Hindlimb muscle (tissue), 1 donor: ENCODE measurements at regions not wholly inside any gene's neighbourhood (a gene's known extent, or its start where the extent isn't known, plus 50 kb on each side); places are given as distances from the start of the nearest gene placed in this dataset.
"Not testable (repeated sequence)": the region's sequence is repeated elsewhere in the genome, so short reads cannot be mapped to it uniquely, and the experiment has no call there.

Source experiments
- DNase-seq: peaks from one replicate; pipeline ENCODE4 v3.0.0-alpha.2; 2013

DNA sequence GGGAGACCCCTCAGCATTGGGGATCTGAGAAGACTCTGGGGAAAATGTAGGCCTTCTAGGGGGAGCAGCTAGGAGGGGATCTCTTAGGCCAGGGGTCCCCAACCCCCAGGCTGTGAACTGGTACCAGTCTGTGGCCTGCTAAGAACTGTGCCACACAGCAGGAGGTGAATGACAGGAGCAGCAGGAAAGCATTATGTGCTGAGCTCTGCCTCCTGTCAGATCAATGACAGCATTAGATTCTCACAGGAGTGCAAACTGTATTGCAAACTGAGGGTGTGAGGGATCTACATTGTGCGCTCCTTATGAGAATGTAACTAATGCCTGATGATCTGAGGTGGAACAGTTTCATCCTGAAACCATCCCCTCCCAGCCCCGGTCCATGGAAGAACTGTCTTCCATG is 127.3 kb downstream of the SCG2 start:
- DNase-seq, result no peak

DNA sequence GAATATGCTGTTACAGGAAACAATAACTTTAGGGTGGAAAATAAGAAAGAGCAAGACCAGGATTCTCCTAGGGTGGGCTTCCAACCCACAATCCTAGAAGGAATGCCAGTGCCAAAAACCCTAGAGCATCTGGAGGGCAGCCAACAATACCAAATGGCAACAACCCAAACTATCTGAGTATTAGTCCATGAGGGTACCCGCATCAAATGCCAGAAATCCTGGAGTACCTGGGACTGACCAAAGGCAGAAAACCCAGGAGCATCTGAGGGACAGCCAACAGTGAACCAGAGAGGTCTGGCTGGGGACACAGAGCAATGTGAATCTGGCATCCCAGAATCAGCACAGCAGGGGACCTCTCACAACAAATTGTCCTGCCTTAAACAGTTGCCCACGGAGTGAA is 126.3 kb downstream of the SCG2 start:
- no peak for DNase-seq

DNA sequence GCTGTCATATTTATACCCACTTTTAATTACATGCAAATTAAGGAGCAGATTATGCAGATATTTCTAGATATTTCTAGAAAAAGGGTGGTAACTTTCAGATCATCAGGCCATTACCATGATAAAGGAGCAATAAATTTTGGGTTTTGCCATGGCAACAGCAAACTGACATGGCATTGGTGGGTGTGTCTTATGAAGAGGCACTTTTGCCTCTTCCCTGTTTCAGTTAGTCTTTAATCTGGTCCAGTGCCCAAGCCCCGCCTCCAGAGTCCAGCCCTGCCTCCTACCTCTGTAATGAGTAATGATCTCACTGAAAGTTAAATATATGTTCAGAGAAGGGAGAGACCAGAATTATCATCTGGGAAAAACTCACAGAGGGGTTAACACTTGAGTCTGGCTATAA is 124.8 kb downstream of the SCG2 start:
- no peak for DNase-seq

DNA sequence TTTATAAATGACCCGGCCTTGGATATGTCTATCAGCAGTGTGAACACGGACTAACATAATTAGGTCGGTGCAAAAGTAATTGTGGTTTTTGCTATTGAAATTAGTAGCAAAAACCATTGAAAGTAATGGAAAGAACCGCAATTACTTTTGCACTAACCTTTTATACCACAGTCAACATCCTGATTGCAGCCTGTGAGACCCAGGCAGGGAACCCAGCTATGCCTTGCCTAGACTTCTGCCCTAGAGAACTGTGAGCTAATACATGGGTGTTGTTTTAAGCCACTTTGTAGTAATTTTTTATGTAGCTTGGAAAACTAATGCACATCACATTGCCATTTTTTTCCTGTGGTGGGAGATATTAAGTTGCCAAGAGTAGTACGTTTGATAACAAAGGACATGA is 120.7 kb downstream of the SCG2 start:
- no peak for DNase-seq

DNA sequence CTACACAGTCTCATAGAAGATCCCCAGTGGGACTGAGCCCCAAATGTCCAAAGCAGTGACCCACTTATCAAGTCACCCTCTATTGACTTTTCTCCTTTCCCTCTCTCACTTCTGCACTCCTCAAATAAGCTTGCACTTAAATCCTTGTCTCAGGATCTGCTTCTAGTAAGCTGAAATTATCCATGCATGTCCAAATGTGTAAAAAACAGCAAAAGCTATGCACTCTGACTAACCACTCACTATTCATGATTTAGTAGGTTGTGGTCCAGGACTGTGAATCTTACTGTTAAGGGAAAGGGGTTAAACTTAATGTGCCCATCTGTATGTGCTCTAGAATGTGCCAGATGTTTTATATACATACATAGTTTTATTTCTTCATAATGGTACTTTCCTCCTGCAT is 115.4 kb downstream of the SCG2 start:
- no peak for DNase-seq

DNA sequence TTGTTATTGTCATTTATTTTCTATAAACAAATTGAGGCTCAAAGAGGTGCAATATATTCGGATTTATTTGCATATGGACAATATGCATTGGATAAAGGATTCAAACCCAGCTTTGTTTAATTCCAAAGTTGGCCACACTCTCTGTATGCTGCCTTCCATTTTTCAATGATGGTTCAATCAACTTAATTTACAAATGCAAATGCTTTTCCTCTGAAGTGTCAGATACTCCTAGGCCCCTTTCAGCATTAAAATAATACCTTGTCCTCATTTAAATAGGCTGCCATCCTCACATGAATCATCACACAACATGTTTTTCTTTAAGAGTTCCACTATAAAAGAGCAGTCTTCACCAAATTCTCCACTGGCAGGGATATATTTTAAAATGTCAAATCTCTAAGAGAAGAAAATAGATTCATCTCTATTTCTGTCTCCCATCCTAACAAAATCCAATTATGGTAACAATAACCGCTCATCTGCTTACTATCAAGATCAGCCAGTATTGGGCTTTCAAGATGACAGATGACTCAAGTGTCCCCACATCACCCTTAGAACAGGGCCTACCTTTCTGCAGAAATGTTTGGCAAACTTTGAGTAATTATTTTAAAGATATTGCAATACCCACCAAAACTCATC is 114.8 kb downstream of the SCG2 start:
- no peak for DNase-seq

DNA sequence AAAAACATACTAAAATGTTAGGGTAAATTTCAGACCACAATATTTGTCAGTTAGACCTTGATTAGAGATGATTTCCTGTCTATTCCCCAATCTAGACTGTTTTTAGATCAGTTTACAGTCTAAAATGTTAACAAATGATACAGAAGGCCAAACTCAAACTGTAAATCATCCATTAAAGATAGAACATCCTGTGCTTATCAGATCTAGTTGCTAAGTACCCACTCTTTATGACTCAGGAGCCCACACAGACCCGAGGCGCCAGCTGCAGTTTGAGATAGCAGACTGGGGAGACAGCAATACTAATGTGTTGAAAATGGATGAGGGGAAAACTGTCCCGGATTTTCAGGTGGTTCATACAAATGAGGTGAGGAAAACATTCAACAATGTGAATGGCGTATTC is 113.3 kb downstream of the SCG2 start:
- no peak for DNase-seq

DNA sequence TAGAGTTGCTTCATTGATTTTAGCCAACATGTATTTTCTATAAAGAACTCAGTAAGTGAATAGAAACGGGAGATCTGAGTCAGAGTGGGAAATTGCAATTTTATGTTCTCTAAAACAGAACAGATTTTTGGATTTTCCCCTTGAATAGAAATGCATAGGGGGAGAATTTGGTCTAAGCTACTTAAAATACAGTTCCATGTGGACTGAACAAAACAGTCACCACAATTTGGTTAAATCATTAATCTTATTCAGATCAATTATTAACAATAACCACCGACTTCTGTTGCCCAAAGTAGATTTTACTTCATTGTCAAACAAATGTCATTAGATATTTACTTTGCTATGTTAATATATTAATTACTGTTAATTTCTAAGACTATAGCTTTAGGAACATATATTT is 107.7 kb downstream of the SCG2 start:
- DNase-seq, result no peak

DNA sequence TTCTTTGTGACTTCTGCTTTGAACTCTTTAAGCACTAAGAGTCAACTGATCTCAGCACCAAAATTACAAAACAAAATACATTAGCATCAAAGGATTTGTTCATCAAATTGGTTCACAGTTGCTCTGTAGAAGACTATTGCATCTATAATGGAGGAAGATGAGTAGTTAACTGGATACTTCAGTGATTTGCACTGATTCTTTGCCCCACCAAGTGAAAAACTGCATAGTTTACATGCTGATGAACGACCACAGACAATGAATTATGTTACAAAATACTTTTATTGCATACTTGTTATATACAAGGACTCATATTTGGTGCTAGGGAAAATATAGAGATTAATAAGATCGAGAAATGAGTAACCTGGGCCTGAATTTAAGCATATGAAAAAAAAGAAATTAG is 107.2 kb downstream of the SCG2 start:
- DNase-seq, result no peak

DNA sequence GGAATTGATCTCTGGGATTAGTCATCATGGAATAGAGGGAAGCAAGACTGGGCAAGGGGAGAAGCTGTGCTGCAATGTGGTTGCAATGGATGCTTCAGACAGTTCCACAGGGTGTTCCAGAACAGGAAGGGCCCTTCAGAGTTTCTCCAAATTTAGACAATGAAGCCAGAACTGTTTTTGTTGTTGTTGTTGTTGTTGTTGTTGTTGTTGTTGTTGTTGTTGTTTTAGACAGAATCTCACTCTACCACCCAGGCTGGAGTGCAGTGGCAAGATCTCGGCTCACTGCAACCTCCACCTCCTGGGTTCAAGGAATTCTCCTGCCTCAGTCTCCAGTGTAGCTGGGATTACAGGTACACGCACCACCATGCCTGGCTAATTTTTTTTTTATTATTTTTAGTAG is 105.3 kb downstream of the SCG2 start:
- not testable (repeated sequence) for DNase-seq

DNA sequence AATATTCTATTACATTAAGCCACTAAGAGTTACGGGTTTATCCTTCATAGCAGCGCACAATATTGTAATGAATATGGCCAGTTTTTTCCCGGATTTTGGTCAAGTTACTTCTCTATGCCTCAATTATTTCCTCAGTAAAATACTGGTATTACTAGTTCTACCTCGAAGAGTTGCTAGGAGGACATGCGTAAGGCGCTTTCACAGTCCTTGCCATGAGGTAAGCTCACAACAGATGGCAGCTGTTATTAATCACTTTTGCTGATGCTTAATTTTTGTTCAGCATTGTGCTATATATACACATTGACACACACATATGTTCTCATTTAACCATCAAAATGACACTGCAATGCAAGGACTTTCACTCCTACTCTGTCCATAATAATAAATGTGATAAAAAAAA is 101.5 kb downstream of the SCG2 start:
- DNase-seq, result no peak

DNA sequence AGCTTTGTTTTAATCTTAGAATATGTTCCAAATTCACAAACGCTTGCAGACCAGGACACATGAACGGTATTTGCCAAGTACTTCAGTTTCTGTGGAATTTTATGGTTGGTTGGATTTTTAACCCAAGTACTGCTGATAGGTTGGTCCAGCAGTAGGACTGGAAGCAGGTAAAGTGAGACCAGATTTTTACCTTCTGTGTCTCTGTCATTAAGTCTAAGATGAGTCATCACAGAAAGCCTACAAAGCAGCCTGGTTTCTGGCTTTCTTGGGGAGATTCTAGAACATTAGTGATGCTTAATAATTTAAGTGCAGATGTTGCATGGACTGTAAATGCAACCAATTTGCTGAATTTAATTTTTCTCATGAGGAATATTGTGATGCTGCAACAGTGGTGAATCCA is 100.5 kb downstream of the SCG2 start:
- no peak for DNase-seq

DNA sequence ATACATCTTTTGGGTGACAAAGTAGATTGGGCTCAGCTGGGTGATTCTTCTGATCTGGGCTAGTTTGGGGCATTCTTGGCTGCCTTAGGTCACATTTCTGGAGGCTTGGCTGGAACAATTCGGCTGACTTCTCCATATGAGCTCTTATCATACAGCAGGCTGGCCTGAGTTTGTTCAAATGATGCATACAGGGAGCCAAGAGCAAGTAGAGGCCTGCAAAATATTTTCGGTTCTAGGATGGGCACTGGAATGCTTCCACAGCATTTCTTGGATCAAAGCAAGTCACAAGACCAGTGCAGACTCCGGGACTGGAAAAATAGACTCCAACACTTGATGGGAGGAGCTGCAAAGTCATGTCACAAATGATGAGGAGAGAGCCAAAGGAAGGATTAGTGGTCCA is 98.4 kb downstream of the SCG2 start:
- no peak for DNase-seq

DNA sequence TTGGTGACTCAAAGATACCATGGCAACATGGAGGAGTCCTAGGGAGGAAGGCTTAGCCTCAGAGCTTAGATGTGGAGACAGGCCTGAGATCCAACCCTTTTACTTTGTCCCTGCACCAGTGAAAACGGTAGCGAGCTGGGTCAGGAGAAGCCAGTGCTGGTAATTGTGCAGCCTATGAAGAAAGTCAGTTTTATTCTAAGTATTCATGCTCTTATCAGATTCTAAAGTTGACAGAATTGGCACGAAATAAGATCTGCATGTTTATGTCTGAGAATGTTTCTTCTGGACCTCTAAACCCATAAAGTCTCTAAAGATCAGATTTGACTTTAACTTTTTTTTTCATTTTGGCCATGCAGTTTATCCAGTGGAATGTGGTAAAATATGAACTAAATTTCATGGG is 93.8 kb downstream of the SCG2 start:
- DNase-seq, result no peak

DNA sequence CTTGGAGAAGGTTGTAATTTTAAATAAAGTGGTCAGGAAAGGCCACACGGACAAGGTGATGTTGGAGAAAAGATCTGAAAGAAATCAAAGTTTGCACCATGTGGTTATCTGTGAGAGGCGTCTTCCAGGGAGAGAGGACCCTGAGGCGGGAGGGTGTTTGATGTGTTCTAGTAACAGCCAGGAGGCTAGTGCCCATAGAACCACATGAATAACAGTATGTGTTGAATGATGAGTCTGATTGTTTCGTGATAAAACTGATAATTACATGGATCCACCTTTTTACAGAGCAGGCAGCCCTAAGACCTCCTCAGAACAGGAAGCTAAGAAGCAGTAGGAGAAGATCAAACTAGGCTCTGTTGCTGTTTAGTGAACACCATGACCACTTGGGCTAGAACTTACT is 91.4 kb downstream of the SCG2 start:
- no peak for DNase-seq

DNA sequence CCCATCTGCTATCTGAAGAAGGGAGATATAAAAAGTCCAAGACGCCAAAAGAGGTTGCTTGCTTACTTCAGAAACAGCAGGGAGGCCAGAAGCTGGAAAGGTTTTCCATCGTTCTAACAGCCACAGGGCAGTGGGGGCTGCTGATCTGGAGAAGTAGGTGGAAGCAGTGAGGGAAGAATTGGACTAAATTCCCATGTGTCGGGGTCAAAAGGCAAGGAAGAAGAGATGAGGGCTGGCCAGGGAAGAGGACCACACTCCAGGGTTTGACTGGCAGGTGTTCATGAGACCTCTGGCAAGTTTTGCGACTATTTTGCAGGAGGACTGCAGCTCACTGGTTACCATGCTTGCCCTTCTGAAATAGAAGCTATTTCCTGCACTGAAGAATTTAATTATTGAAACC is 91.0 kb downstream of the SCG2 start:
- no peak for DNase-seq

DNA sequence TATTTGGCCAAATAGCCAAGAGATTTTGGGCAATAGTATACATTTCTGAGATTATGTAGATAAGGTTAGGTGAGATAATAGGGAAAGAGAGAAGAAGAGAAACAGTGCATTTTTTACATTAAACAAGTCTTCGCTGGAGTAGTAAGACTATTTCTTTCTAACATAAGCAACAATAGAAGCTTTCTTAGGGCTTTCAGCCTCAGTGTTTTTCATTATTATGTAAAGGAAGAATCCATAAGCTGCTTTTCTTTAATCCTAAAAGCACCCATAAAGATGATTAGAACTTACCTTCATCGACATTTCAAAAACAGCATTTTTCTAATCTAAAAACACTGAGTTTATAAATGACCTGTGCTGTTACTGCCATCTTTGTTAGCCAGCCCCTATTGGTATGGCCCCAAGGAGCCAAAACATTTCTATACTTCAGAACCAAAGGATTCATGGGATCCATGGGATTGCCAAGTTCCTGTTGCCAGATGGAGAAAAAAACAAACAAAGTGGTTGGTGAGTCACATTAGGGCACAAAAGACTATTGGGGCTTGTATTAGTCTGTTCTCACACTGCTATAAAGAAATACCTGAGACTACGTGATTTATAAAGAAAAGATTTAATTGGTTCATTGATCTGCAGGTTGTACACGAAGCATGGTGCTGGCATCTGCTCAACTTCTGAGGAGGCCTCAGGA is 88.2 kb downstream of the SCG2 start:
- DNase-seq, result no peak

DNA sequence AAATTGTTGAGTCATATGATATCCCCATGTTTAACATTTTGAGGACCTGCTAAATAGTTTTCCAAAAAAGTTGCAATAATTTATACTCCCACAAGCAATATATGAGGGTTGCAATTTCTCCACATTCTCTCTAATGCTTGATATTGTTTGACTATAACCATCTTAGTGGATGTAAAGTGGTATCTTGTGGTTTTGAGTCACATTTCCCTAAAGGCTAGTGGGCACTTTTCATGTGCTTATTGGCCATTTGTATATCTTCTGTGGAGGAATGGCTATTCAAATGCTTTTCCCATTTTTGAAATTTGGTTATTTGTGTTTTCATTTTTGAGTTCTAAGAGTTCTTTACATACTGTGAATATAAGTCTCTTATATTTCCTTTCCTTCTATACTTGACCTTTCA is 82.7 kb downstream of the SCG2 start:
- DNase-seq, result no peak

DNA sequence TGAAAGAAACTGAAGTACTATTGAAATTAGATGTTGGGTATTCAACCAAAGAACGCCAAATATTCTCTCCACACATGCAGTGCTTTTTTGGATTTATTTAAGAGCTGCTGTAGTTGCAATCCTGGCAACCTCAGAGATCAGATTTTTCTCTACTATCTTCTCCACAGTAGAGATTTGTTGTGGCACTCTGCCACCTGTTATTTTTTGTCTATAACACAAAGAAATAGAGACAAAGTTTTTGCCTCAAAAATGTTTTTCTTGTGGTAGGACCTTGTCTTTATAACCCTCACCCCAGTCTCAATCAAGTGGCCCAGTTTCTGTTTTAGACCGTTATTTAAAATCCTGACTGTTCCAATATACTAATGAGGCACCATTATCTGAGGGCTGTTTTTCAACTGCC is 79.4 kb downstream of the SCG2 start:
- no peak for DNase-seq

DNA sequence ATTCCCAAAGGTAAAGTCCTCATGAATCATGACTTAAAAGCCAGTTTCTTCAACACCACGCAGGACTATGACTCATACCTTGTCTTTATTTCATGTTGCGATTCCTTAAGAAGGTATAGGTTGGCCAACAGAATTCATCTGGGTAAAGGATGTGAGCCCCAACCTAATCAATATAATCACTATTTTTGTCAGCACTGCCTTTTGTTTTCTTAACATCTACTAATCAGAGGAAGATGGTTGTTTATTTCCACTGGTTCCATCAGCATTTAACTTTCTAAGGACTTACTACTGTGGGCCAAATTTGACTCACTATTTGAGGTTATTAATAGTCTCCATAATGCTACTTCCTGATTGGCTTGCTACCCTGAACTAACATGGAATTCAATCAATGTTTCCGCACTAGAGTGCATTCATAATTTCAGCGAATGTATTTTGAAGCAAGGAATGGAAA is 78.6 kb downstream of the SCG2 start:
- no peak for DNase-seq

DNA sequence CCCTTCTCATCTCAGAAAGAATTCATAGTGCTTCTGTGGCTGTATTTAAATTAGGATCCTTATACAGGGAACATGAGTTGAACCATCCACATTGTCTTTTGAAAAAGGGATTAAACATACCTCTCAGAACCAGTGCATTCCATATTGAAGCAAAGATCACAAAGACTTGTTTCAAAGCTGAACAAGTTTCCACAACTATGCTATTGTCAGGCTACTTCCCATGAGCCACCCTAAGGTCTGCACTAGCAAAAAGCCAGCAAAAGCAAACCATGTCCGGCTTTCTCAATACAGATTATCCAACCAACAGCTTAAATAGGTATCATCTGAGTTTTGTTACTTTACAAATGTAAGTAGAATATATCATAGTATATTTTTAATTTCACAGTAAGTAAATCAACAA is 78.1 kb downstream of the SCG2 start:
- DNase-seq, result no peak

DNA sequence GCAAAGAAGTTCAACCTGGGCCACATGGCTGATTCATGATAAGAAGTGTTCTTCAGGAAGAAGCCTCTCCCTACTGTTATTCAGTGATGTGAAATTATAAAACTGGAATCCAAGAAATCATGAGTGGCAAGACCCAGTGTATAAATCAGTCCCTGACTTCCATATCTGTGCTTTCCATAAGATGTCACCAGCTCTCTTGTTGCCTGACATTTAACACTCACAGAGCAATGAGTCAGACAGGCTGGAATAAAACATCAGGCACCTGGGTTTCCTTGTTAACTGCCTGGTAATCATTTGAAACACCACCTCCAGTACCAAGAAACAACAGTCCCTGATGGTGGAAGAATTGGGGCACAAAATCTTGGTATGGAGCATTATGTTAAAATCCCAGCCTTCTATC is 76.1 kb downstream of the SCG2 start:
- no peak for DNase-seq

DNA sequence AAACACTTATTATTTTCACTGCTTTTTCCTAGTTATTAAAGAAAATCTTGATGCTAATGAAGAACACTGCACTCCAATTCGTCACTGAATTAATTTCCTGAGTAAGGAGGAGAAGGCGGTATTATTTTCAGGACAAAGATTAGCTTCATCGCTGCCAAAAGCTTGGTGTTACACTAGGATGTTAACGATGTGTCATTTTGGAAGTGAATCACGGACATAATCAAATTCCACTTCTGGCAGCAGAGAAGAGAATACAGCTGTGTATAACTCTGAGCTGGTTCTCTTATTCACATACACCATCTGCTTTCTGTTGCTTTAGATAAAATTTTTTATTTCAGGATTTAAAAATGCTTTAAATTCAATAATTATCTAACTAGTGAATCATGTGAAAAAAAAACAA is 74.1 kb downstream of the SCG2 start:
- DNase-seq, result no peak

DNA sequence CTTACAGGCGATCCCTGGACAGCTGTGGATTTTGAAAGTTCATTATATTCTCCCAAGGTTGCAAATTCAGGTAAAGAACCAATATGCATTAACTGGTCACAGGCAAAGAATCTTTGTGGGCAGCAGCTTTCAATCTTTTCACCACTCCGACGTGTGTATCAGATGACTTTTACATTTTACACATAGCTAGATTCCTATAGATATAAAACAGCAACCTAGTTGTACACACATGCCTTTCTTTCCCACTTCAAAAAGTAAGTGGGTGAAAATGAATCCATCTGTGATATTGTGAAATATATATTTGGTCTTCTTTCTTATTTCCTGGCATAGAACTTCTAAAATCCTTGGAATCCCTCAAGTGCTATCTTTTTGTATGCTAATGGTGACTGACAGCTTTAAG is 72.5 kb downstream of the SCG2 start:
- no peak for DNase-seq

DNA sequence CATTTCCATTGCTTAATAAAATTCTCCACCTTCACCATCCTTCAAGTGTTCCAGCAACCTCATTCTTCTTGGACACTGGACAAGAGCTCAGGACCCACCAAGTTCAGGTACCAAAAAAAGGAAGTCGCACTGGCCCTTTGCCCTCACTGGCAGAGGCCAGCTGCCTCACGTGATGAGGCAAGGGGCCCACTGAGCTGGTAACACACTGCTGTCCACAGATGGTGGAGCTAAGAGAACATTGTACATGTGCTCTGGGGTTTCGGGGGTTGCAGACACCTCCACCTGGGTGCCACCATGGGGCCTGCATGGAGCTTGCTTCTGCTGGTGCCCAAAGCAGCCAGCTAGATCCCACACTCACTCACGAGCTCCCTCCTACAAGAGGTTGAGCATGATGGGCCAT is 71.3 kb downstream of the SCG2 start:
- DNase-seq, result no peak
